DMS 273 treated with DMSO at 0.1 percent for 48 hours (cell line): ENCODE measurements at regions not wholly inside any gene's neighbourhood (a gene's known extent, or its start where the extent isn't known, plus 50 kb on each side); places are given as distances from the start of the nearest gene placed in this dataset.

Experiments used
- DNase-seq: peaks from one replicate; lab custom pipeline; 2025; lab: John Stamatoyannopoulos, UW

DNA sequence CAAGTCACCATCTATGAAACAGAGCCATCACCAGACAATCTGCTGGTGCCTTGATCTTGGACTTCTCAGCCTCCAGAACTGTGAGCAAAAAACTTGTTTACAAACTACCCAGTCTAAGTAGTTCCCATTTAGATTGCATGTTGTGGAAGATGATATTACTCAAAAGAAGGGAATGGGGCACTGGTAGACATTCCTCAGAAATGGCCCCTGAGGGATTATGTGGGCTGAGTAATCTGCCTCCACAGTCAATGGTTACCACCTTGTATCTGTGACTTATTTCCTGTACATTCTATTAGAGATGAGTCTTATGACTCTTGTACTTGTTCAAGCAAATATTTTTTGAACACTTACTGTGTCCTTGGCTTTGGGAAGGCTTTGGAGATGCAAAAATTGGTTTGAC, 160.4 kb downstream of the NUP35 start:
- no peak for DNase-seq

DNA sequence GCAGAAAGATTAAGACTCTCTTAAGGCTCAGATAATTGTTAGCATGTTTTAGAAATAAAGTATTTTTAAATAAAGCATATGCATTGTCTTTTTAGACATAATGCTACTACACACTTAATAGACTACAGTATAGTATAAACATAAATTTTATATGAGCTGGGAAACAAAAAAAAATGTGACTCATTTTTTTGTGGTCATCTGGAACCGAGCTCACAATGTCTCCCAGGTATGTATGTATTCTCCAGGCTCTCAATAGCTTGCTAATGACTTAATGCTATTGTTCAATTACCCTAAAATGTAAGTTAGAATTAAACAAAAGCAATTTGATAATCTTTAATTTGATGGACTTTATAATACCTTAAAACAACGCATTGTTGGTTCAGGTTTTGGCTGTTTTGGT, 167.2 kb downstream of the NUP35 start:
- DNase-seq = no peak

DNA sequence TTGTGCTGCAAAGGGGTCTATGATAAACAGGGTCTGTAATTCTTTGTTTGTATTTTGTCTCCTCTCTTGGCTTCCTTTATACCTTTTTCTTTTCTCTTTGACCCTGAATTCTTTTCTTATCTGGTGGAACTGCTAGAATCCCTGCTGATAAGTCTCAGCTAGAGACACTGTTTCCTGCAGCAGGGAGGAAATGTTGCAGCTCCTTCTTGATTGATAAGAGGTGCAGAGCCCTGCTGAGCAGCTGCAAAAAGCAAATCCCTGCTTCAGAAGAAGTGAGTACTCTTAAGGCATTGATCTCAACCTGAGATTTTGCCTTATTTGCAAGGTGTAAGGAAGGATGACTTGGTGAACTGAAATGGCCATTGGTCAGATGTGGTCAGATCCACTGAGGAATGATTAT, 167.8 kb downstream of the NUP35 start:
- no peak for DNase-seq

- no peak for DNase-seq
Observed at GRCh38 chr2:183339311-183339710, 215.1 kb downstream of the NUP35 start.

- no peak for DNase-seq
Observed at GRCh38 chr2:183341057-183341456, 216.8 kb downstream of the NUP35 start.

DNA sequence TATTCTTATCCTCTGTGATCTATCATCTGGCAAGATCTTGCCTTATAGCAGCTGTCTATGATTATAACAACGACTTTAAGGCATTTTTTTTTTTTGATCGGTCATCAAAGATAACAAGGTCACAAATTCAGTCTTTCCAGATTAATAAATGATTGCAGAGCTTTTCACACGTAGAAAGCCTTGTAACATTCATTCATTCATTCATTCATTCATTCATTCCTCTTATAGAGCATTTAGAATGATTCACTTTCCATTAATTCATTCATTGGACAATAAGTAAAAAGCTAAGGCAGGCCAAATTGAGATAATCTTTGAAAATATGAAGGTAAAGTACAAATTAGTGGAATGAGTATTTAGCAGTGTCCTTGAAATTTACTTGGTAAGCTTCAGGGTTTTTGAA, 223.7 kb downstream of the NUP35 start:
- DNase-seq = no peak

DNA sequence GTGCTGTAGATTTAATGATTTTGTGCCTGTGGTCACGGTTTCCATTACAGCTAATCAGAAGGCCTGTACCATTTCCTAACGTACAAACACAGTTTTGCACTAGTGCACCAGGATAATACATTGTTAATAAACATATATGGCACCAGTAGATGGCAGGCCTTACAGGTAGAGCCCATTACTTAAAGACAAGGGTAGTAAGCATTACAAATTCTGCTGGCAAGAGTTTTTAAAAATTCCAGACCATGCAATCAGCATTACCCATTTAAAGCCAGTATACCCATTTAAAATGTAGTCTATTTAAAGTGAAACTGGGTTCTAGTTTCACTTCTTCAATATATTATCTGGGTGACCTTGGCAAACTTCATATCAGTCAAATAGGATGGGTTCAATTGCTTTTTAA, 224.2 kb downstream of the NUP35 start:
- no peak for DNase-seq

GRCh38 chr2:183349091-183349490, 224.8 kb downstream of the NUP35 start:
- DNase-seq = no peak

- DNase-seq = no peak
Observed at GRCh38 chr2:183359867-183360266, 235.6 kb downstream of the NUP35 start.

GRCh38 chr2:183371545-183371944, 247.3 kb downstream of the NUP35 start:
- no peak for DNase-seq

DNA sequence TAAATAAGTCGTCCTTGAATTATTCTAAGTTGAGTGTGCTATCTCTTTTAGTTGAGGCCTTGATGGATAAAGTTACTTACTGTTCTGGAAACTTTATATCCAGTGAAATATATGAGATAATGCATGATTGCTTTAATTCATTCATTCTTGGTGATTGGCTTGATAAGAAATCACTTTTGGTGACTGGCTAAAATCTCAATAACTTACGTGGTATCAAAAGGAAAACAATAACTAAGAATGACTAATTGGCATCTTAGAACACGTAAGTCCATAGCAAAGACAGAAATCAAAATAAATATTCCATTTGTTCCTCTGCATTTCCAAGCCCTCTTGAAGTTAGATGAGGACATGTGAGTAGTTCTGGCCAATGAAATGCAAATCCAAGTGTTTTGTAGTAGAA, 251.6 kb downstream of the NUP35 start:
- DNase-seq = no peak

- DNase-seq = no peak
Observed at GRCh38 chr2:183383854-183384253, 259.6 kb downstream of the NUP35 start.

- DNase-seq = no peak
Observed at GRCh38 chr2:183389546-183390080, 265.4 kb downstream of the NUP35 start.

- DNase-seq = no peak
Observed at GRCh38 chr2:183390109-183390508, 265.9 kb downstream of the NUP35 start.

DNA sequence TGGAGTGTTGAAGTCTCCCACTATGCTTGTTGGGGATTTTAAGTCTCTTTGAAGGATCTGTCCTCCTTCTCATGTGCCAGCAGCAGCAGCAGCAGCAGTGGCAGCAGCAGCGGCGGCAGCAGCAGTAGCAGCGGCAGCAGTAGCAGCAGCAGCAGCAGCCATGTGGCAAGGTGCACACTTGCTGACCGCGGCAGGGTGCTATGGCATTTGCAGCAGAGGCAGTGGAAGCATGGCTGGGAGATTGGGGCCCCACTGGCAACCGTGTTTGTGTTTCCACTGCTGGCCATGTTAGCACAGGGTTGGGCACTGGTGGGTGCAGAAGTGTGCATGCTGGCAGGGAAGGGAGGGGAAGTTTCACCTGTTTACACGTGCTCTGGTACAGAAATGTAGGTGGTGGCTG, 280.1 kb downstream of the NUP35 start:
- no peak for DNase-seq

DNA sequence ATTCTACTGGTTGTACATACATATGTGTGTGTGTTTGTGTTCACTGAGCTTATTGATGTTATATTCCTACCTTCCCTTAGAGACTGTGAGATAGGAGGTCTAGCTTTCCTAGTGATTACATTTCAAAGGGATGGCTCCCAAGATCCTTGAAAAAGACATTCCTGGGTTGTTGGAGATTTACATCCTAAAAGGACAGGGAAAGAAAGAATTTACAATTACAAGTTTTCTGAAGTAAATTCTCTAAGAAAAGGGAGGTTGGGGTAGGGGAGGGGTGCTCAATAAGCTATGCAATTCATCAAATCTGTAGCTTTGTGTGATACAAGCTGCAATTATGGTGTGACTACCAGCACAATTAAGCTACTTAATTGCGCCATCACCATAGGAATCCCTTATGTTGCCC, 284.3 kb downstream of the NUP35 start:
- DNase-seq = no peak

DNA sequence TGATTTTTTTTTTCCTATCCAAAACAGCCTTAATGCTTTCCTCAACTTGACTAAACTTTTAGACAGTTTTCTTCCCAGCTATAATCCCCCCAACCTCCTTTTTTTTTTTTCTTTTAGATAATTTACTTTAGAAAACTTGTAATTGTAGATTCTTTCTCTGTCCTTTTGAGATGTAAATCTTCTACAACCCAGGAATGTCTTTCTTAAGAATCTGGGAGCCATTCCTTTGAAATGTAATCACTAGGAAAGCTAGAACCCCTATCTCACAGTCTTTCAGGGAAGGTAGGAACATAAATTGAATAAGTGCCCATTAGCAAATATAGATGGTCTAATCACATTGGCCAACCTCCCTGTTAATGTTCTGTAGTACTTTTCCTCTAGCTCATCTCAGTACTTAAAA, 285.4 kb downstream of the NUP35 start:
- no peak for DNase-seq

GRCh38 chr2:183416753-183417152, 292.5 kb downstream of the NUP35 start:
- no peak for DNase-seq

DNA sequence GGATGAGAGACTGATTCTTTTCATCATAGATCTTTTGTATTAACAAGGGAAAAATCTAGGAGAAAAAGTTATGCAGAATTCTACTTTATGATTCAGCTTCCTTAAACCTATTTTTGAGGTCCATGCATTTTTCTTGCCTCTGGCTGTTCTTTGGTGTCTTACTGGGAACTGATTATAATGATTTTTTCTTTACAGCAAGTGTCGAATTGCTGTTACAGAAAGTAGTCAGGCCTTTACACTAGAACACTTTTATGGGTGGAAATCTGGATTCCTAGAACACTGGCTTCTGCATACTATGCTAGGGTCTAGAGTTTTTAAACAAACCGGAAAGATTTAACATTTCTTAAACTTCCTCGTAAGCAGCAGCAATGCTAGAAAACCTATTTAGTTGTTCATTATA, 302.6 kb downstream of the NUP35 start:
- no peak for DNase-seq

- no peak for DNase-seq
Observed at GRCh38 chr2:183427558-183427957, 303.3 kb downstream of the NUP35 start.

DNA sequence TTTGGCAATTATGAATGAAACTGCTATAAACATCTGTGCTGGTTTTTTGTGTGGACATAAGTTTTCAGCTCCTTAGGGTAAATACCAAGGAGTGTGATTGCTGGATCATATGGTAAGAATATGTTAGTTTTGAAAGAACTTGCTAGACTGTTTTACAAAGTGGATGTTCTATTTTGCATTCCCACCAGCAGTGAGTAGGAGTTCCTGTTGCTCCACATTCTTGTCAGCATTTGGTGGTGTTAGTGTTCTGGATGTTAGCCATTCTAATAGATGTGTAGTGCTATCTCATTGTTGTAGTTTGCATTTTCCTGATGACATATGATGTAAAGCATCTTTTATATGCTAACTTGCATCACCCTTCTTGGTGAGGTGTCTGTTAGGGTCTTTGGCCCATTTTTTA, 304.6 kb downstream of the NUP35 start:
- DNase-seq = no peak

DNA sequence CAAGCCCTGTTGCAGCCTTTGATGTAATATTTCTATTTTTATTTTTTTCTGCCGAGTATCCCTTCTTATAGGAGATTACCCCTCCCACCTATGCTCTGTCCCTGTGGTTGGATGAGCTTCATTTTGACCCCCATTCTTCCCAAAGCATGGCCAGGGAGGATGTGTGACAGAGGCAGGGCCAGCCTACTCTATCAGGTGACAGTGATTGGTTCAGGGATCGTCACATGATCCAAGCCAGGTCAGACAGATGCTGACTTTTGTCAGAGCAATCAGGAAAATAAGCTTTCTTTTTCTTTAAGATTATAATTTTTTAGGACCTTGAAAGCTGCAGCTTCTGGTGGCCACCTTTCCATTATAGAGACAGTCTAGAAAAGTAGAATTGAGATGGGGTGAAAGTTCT, 314.3 kb downstream of the NUP35 start:
- DNase-seq = no peak

DNA sequence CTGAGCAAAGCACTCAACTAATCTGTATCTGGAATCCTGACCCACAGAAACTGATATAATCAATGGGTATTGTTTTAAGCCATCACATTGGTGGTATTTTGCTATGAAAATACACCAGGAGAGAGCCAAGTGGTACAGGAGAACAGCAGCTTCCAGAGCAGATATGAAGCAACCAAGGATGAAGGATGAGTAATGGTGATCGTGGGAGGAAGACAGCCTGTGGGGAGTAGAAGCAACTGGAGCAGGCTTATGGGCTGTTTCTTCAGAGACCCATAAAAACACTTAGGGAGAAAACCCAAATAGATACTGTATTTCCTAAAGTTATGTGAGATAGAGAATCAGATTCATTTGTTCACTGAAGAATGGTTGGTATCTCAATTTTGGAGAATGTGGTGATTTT, 330.8 kb downstream of the NUP35 start:
- DNase-seq = no peak

DNA sequence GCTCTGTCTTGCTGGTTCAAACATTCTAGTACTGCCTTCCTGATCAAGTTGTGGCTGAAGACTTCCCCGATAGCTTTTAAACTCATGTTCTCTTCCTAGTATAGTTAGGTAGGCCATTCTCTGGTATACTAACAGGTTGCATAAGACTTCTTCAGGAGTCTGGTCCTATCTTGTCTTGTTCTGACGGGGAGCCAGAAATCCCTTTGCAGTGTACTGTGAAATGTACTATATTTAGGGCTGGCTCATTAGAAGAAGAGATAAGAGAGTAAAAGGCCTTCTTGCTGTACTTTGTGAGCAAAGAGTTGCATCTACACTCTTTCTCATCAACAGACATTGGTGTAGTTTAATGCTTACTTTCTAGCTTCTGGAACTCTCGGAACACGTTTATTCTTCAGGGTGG, 331.9 kb downstream of the NUP35 start:
- DNase-seq = no peak

DNA sequence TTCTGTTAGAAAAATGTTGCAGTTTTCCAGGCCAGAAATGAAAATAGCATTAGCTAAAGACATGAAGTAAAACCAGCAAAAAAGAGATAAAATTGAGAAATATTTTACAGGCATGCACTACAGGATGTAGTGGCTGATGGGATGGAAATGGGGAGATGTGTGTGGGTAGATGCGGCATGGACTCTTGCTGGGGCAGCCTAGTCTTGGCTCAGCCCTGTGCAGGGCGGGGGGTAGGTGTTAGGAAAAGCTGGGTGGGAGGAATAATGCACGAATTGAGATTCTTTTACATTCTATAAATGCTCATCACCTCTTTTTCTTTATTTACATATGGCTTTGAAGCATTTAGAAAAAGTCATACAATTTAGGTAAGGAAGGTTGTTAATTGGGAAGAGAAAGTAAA, 334.2 kb downstream of the NUP35 start:
- no peak for DNase-seq
